Osteocyte (in vitro differentiated cells): ENCODE measurements at regions not wholly inside any gene's neighbourhood (a gene's known extent, or its start where the extent isn't known, plus 50 kb on each side); places are given as distances from the start of the nearest gene placed in this dataset.

Experiments used
- DNase-seq: peaks from one replicate; pipeline ENCODE4 v3.0.0; 2021; ENCODE audit warnings: mixed read lengths; ENCODE audit not compliant: unreplicated experiment; ENCODE audit errors: extremely low spot score
- H3K27ac Mint-ChIP-seq: one replicate; pipeline ENCODE4 v1.8.0; 2021; ENCODE audit warnings: mild to moderate bottlenecking, mixed read lengths; ENCODE audit not compliant: unreplicated experiment
- H3K27me3 Mint-ChIP-seq: one replicate; pipeline ENCODE4 v1.8.0; 2021; ENCODE audit warnings: mixed read lengths; ENCODE audit not compliant: unreplicated experiment
- H3K36me3 Mint-ChIP-seq: one replicate; pipeline ENCODE4 v1.8.0; 2021; ENCODE audit warnings: mixed read lengths; ENCODE audit not compliant: unreplicated experiment
- H3K4me1 Mint-ChIP-seq: one replicate; pipeline ENCODE4 v1.8.0; 2021; ENCODE audit warnings: mixed read lengths; ENCODE audit not compliant: unreplicated experiment
- H3K4me3 Mint-ChIP-seq: one replicate; pipeline ENCODE4 v1.8.0; 2021; ENCODE audit warnings: mild to moderate bottlenecking, moderate library complexity, mixed read lengths; ENCODE audit not compliant: unreplicated experiment
- H3K9me3 Mint-ChIP-seq: one replicate; pipeline ENCODE4 v1.8.0; 2021; ENCODE audit warnings: mixed read lengths; ENCODE audit not compliant: unreplicated experiment
- TF ChIP-seq, protein P1 (sequence below): fragments of 200-600 bp; sonication (generic); IDR thresholded peaks from 2 replicates; pipeline ENCODE4 v1.5.0; 2021; ENCODE audit warnings: antibody characterized with exemption, mild to moderate bottlenecking, moderate library complexity

- H3K27ac Mint-ChIP-seq: no peak overlapping the region
- H3K27me3 Mint-ChIP-seq: no peaks in the 10 kb centered on the region
- H3K4me1 Mint-ChIP-seq: peaks cover 3% of the 10 kb centered on the region
- TF ChIP-seq, protein P1, sequence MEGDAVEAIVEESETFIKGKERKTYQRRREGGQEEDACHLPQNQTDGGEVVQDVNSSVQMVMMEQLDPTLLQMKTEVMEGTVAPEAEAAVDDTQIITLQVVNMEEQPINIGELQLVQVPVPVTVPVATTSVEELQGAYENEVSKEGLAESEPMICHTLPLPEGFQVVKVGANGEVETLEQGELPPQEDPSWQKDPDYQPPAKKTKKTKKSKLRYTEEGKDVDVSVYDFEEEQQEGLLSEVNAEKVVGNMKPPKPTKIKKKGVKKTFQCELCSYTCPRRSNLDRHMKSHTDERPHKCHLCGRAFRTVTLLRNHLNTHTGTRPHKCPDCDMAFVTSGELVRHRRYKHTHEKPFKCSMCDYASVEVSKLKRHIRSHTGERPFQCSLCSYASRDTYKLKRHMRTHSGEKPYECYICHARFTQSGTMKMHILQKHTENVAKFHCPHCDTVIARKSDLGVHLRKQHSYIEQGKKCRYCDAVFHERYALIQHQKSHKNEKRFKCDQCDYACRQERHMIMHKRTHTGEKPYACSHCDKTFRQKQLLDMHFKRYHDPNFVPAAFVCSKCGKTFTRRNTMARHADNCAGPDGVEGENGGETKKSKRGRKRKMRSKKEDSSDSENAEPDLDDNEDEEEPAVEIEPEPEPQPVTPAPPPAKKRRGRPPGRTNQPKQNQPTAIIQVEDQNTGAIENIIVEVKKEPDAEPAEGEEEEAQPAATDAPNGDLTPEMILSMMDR: no peak
- no peak for DNase-seq
- no peaks in the 10 kb centered on the region for H3K9me3 Mint-ChIP-seq
- no peak overlapping the region for H3K4me3 Mint-ChIP-seq
- H3K36me3 Mint-ChIP-seq: no peaks in the 10 kb centered on the region
Observed at GRCh38 chr18:3328532-3328931, 66.6 kb downstream of the MYL12B start.

- Mint-ChIP-seq H3K27me3 (no peaks in the 10 kb centered on the region), H3K27ac (no peak overlapping the region), H3K9me3 (no peaks in the 10 kb centered on the region), H3K4me1 (no peaks in the 10 kb centered on the region), H3K36me3 (no peaks in the 10 kb centered on the region), H3K4me3 (no peak overlapping the region)
- no peak for DNase-seq
- TF ChIP-seq, protein P1: no peak
Observed at GRCh38 chr18:3329471-3329870, 67.5 kb downstream of the MYL12B start.

DNA sequence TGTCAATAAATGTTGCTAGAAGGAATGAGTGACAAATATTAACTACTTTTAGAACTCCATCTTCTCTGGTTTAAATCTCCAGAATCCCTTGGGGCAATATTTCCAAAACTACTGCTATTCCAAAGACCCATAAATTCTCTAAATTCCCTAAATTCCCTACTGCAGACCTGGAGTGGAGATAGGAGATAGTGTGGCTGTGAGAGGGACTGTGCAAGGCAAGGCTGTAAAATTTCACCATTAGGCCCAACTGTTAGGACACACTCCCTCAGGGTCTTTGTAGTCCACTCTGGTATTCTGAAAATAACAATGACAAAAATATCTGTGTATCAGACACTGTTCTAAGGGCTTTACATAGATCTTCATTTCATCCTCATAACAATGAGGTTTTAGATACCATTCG lies 67.9 kb downstream of the MYL12B start:
- Mint-ChIP-seq H3K36me3 (no peaks in the 10 kb centered on the region), H3K4me3 (no peak overlapping the region), H3K27me3 (no peaks in the 10 kb centered on the region), H3K4me1 (no peaks in the 10 kb centered on the region), H3K27ac (no peak overlapping the region), H3K9me3 (no peaks in the 10 kb centered on the region)
- DNase-seq: no peak
- TF ChIP-seq, protein P1: no peak

- no peaks in the 10 kb centered on the region for H3K36me3 Mint-ChIP-seq
- TF ChIP-seq, protein P1: no peak
- DNase-seq: no peak
- H3K27me3 Mint-ChIP-seq: no peaks in the 10 kb centered on the region
- no peaks in the 10 kb centered on the region for H3K9me3 Mint-ChIP-seq
- no peaks in the 10 kb centered on the region for H3K4me1 Mint-ChIP-seq
- H3K27ac Mint-ChIP-seq: no peak overlapping the region
- H3K4me3 Mint-ChIP-seq: no peak overlapping the region
Observed at GRCh38 chr18:3330622-3331021, 68.7 kb downstream of the MYL12B start.

DNA sequence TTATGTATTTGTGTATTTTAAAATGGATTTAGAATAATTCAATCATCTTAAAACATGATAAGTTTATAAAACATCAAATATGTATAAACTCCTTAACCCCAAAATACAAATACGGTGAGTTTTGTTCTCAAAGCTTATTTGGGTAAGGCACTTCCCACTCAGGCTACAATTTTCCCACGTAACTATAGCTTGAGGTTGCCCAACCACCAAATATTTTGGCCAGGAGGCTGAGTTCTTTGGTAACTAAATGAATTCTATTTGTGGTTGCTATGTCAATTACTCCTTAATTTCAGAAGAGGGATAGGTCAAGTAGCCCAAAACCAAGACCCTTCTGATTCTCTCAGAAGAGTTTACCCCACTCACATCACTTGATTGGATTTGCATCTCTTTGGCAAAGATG lies 70.4 kb downstream of the MYL12B start:
- TF ChIP-seq, protein P1: no peak
- Mint-ChIP-seq H3K36me3 (no peaks in the 10 kb centered on the region), H3K27ac (no peak overlapping the region), H3K27me3 (no peaks in the 10 kb centered on the region), H3K4me3 (no peak overlapping the region), H3K9me3 (no peaks in the 10 kb centered on the region), H3K4me1 (no peaks in the 10 kb centered on the region)
- DNase-seq: no peak
